Cardiac fibroblast (primary cell): ENCODE measurements at regions not wholly inside any gene's neighbourhood (a gene's known extent, or its start where the extent isn't known, plus 50 kb on each side); places are given as distances from the start of the nearest gene placed in this dataset.

Experiments
- DNase-seq, 2 donors: peaks; one replicate each; pipeline versions ENCODE4 v3.0.0 to v3.0.0-alpha.2; 2010; ENCODE audit warnings: low read depth in 2 of 2
- H3K4me3 ChIP-seq, 2 donors: replicated peaks in 1 of 2; 1 replicate in 1 of 2; 2 replicates in 1 of 2; pipeline ENCODE4 v1.5.1; 2011; ENCODE audit warnings: low read depth in 2 of 2, low read length in 2 of 2, mild to moderate bottlenecking in 2 of 2, moderate library complexity in 1 of 2
- CTCF ChIP-seq: IDR thresholded peaks from one replicate; pipeline ENCODE4 v1.5.1; 2011; ENCODE audit warnings: low read depth, mild to moderate bottlenecking, low read length, inconsistent platforms

DNA sequence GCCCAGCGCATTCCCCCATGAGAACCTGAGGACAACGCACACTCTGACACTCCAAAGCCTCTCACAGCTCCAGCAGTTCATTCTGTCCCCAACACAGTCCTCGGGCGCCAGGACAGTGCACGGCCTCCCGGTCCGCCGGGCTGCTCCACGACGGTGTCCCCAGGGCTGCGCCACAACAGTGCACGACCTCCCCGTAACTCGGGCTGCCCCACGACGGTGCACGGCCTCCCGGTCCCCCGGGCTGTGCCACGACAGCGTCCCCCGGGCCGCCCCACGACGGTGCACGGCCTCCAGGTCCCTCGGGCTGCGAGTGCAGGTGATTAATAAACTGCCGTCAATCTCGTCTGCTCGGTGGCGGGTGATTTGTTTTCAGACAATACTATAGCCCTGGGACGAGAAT, 585.1 kb upstream of the FRG1 start:
- no peak for TF ChIP-seq CTCF
- no peak for DNase-seq
- H3K4me3 ChIP-seq = no peak overlapping the region

GRCh38 chr4:189362364-189362763, 578.3 kb upstream of the FRG1 start:
- TF ChIP-seq CTCF = no peak
- DNase-seq = no peak
- no peak overlapping the region for H3K4me3 ChIP-seq

DNA sequence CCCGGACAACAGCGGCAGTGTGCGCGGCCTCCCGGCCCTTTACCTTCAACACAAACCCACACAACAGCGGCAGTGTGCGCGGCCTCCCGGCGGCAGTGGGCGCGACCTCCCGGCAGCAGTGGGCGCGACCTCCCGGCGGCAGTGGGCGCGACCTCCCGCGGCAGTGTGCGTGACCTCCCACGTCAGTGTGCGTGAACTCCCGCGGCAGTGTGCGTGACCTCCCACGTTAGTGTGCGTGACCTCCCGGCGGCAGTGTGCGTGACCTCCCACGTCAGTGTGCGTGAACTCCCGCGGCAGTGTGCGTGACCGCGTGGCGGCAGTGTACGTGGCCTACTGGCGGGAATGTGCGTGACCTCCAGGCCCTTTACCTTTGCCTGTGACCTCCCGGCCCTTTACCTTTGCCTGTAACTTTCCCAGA, 576.6 kb upstream of the FRG1 start:
- no peak for TF ChIP-seq CTCF
- no peak for DNase-seq
- H3K4me3 ChIP-seq = no peak overlapping the region

DNA sequence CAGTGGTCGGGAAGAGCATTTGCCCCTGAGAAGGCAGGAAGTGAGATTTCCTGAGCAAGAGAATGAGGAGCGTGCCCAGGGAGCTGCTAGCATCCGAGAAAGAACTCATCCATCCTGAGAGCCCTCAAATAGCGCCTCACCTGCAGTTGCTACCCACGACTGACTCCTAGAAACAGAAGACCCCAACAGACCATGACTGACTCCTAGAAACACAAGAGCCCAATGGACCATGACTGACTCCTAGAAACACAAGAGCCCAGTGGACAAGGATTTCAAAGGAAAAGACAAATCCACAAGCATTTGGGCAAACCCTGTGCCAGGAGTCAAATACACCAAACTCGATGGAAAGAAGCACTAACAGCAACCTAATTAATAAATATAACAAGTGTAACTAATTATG, 575.2 kb upstream of the FRG1 start:
- no peak for DNase-seq
- H3K4me3 ChIP-seq = no peak overlapping the region
- TF ChIP-seq CTCF = no peak

GRCh38 chr4:189367832-189368231, 572.8 kb upstream of the FRG1 start:
- H3K4me3 ChIP-seq = no peak overlapping the region
- no peak for DNase-seq
- no peak for TF ChIP-seq CTCF

GRCh38 chr4:189374176-189374575, 566.5 kb upstream of the FRG1 start:
- no peak for DNase-seq
- no peak overlapping the region for H3K4me3 ChIP-seq
- TF ChIP-seq CTCF = no peak

- DNase-seq = no peak
- no peak for TF ChIP-seq CTCF
- no peak overlapping the region for H3K4me3 ChIP-seq
Measured at GRCh38 chr4:189376901-189377300, 563.8 kb upstream of the FRG1 start.
